SK-N-MC (cell line): ENCODE measurements at regions not wholly inside any gene's neighbourhood (a gene's known extent, or its start where the extent isn't known, plus 50 kb on each side); places are given as distances from the start of the nearest gene placed in this dataset.

Experiments
- EZH2 ChIP-seq: fragments of 200-600 bp; sonication (generic); IDR thresholded peaks from one replicate; pipeline ENCODE4 v1.6.1; 2017; ENCODE audit warnings: antibody characterized with exemption
- FOXP2 ChIP-seq: optimal IDR thresholded peaks from 2 replicates; pipeline ENCODE3; 2011; ENCODE audit warnings: mild to moderate bottlenecking, moderate library complexity; ENCODE audit not compliant: insufficient read depth; ENCODE audit errors: extremely low read length, control extremely low read depth
- POLR2AphosphoS5 ChIP-seq: IDR thresholded peaks from 2 replicates; pipeline ENCODE4 v1.6.1; 2012; ENCODE audit warnings: mild to moderate bottlenecking, low read depth, low read length, borderline replicate concordance

- no peak for TF ChIP-seq POLR2AphosphoS5
- no peak for TF ChIP-seq EZH2
- no peak for TF ChIP-seq FOXP2
These were observed 199.9 kb downstream of the VGLL3 start for GRCh38 chr3:86790884-86791549.
